RPMI8226 (cell line): ENCODE measurements at regions not wholly inside any gene's neighbourhood (a gene's known extent, or its start where the extent isn't known, plus 50 kb on each side); places are given as distances from the start of the nearest gene placed in this dataset.

Source experiments
- DNase-seq: peaks from one replicate; pipeline ENCODE4 v3.0.0-alpha.2; 2015

DNA sequence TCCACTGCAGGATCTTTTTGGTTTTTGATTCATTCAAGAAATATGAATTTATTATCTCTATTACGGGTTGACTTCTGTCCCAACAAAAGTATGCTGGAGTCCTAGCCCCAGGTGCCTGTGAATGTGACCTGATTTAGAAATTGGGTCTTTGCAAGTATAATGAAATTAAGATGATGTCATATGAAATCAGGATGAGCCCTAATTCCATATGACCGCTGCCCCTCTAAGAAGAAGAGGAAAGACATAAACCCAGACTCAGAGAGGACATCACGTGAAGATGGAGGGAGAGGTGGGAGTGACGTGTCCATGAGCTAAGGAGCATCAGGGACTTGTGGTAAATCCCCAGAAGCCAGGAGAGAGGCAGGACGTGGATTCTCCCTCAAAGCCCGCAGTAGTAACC lies 287.1 kb downstream of the LPIN1 start:
- no peak for DNase-seq

DNA sequence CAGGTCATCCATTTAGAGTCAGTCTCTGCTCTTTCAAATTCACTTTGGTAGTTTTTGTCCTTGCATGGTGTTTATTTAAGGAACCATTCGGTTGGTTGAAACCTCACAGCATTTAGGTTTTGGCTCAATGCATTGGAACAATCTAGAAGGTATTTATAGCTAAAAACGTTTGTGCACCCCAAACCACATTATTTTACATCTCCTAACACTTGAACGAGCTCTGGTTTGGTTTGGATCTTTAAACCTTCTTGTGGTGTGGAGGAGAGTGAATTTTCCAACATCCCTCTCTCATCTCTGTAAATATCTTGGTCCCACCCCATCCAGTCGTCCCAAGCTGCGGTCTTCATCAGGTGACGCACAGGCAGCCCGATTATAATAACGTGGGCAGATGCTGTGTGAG lies 287.9 kb downstream of the LPIN1 start:
- no peak for DNase-seq

DNA sequence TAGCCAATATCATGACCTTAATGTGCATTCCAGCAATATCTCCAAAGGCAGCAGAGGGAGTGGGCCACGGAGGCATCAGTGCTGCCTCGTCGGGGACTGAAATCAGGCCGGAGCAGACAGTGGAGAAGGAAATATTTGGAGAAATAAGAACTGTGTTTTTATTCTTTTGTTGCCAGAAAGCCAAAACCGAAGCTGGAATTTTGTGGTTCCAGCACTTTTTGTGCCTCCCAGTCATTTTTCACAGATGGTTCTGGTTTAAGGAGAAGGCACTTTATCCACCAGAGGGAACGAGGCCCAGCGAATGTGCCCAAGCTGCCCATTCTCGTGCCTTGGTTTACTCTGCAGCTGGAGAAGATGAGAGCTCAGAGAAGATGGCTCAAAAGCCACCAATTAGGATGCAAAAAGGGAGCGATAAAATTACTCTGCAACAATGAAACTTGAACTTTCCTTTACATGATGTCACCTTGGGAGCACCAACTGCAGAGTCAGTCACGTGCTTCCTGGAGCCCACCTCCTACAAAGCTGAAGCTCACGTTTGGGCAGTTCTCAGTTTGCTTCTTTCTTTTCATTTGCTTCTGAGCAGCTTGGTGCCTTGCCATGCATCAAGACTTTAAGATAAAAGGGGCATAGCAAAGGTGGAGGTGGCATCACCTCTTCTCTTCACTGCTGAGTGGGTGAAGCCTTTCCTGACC lies 288.7 kb downstream of the LPIN1 start:
- DNase-seq: no peak

DNA sequence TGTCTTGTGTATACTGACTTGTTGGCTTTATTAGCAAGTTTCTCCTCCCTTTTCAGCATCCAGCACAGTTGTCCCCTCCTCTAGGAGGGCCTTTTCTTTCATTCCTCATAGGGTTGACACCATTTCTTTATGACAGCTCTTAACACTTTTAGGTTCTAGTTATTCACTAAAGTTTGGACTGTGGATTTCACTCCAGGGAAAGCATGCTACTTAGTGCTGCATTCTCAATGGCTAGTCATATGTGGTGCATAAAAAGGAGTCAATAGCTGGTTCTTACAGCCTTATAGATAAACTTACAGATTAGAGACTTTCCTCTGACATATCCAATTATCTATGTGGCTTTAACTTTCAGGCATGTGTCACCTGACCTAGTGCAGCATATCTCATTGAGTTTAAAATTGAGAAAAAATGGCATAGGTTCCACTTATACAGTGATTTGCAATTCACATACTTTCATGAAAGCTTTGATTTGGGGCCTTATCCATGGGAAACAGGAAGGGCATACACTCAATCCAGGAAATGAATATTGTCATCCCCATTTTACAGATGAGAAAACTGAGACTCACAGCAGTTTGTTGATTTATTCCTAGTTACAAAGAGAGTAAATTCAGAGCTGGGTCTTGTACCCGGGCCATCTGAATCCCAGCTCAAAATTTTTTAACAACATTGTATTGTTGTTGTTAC lies 289.7 kb downstream of the LPIN1 start:
- DNase-seq: no peak

DNA sequence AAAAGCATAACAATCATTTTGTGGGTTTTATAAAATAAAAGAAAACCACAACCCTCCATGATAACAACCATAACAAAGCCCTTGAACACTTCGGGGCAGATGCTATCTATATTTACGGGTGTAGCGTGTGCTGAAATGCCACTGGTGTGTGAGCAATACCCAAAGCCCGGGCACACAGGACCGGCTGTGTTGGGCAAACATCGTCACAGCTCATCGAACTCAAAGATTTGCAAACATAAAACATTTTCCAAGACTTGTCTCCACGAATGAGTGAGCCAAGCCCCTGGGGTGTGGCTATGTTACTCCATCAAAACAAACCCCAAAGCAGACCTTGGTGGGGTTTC lies 290.2 kb downstream of the LPIN1 start:
- no peak for DNase-seq

DNA sequence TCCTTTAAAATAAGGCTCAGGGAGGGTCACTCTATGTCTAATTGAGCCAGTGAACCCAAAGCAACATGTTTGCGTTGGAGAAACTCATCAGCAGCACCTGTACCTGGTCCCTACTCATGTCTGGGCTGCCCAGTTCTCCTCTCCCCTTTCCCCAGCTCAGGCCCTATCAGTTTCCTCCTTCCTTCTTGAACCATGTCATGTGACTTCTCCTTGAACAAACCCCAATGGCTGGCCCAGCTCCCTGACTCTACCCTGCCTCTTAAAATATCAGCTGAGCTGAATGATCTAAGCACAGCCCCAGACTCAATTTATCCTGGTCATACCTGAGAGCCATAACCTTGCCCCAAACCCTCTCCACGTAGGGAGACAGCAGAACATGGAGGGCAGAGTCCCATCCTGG lies 290.9 kb downstream of the LPIN1 start:
- no peak for DNase-seq

DNA sequence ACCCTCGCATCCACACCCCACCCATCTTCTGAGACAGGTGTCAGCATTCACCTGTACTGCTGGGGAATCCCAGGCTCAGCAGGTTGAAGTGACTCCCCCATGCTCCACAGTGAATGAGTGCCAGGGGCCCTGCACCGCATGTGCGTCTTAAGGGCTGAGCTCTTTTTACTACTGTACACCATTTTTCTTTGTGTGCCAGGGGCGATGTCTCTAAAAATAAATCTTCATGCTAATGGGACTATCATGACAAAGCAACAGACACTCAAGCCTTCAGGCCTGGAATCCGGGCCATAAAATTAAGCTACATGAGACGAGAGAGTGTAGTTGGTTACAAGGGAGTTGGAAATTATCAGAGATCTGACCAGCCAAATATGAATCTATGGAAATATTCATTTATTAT lies 294.8 kb downstream of the LPIN1 start:
- no peak for DNase-seq

DNA sequence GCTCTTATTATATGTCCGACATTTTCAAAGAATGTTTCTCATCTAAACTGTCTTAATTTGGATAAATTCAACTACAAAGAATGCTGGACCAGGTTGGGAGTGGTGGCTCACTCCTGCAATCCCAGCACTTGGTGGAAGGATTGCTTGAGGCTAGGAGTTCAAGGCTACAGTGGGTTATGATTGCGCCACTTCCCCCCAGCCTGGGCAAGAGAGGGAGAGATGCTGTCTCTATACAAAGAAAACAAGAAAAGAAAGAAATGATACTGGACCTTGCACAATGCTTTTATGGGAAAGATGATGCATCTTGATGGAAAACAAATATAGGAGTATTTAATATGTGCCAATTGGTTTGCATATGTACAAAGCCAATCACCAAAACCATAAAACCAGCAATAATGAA lies 296.7 kb downstream of the LPIN1 start:
- DNase-seq: no peak

DNA sequence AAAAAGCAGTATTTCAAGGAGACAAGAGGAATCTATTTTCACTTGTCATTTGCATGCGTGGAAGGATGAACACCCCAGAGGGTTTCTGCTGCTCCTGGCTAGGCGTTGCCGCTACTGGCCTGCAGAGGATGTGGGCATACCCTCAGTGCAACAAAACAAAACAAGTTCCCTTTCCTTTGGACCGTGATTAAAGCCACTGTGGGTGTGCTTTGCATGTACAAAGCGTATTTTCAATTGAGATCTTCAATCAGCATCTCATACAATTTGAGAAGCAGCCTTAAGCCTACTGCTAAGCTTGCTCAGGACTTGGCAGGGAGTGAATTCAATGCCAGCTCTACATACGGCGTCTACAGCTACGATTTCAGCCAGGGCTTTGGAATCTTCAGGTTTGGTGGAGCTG lies 298.4 kb downstream of the LPIN1 start:
- DNase-seq: no peak

DNA sequence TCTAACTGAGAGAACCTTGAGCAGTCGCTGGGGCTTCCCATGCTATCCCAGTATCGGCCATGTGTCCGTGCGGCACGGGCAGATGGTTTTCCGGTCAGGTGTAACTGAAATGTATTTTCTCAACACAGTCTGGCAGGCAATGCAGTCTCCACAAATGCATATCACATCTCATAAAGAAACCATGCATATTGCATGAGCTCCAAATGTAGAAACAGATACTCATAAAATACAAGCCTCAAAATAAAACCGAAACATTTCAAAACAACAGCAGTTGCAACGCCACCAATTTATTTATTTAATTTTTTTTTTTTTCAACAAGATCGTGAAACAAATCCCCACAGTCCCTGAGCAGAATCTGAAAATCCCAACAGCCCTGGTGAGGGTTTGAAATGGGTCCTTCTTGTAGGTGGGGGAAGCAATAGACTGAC lies 299.4 kb downstream of the LPIN1 start:
- DNase-seq: no peak

DNA sequence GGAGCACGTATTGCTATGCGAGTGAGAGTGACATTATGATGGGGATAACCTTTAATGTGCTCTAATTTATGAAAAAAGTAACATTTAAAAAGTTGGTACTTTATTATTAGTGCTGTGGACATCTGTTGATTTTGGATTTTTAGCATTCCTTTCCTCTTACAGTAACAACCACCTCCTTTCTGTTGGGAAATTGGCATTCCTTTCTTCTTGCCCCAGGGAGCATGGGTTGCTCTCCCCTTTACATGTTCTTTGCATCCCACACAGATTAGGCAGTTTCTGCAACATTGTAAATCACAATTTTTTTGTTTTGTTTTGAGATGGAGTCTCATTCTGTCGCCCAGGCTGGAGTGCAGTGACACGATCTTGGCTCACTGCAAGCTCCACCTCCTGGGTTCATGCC lies 300.2 kb downstream of the LPIN1 start:
- no peak for DNase-seq

DNA sequence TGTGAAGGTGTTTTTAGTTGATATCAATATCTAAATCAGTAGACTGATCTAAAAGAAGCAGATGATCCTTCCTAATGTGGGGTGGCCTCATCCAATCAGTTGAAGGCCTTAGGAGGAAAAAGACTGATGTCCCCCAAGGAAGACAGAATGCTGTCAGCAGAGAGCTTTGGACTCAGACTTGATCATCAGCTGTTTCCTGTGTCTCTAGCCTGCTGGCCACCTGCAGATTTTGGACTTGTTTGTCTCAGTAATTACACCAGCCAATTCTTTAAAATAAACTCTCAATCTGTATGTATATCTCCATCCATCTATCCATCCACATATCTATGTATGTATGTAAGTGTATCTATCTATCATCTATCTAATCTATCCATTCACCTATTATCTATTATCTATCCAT lies 301.3 kb downstream of the LPIN1 start:
- no peak for DNase-seq

DNA sequence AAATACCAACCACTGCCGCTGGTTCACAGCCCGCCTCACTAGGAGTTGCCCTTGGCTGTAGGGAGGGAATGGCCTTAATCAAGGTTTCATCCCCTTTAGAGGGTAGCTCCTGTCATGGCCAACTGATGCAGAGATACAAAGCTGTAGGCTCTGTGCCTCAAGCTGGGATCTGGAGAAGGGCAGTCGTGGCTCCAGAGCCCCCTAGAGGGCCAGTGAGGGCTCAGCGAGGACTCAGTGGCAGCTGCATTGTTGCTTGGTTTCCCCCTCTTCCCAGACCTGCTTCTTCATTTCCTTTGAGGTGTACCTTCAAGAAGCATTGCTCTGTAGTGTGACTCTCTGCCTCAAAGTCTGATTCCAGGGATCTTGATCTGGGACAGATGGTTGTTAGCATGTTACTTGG lies 302.1 kb downstream of the LPIN1 start:
- DNase-seq: no peak

DNA sequence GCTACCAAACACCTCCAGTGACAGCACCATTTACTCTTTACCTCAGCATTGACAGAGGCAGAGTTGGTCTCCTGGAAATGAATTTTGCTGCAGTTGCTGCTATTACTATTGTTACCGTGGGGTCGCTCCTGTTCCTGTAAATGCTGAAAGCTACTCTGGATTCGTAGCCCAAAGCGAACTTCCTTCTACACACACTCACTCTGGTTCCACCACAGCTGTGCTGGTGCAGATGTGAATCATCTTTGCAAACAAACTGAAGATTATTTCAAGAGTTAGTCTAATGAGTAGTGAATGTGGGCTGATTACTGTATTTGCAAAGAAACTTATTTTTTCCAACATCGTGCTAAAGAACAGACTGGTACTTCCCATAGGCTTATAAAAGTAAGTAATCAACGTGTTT lies 304.0 kb downstream of the LPIN1 start:
- DNase-seq: no peak

DNA sequence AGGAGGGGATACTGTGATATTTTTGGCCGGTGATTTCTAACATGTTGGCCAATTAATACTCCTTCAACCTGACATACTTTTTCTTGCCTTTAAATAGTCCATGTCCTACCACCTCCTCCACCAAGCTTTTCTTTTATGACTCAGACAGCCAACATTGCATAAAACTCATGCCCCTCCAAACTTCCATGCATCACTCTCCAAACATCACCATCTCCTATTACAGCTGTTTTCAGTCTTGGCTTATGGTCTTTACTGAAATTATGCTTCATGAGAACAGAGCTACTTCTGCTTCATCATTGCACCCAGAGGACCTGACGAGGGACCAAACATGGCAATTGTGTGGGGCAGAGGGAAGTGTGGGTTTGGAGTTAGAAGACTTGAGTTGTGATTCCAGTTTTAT lies 305.4 kb downstream of the LPIN1 start:
- DNase-seq: no peak

DNA sequence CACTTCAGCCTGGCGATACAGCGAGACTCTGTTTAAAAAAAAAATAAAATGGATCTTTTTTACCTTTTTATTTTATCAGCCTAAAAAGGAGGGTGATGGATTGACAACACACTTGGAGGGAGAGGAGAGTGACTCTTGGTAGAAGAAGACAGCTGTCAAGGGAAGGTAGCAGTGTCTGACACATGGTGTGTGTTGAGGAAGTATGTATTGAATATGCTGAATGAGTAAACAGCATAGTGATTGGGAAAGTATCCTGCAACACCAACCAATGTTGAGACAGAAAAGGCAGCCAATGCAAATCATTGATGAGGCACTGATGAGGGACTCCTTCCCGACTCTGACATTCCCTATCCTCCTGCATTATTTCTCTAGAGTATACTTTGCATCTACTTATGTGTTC lies 306.4 kb downstream of the LPIN1 start:
- no peak for DNase-seq

DNA sequence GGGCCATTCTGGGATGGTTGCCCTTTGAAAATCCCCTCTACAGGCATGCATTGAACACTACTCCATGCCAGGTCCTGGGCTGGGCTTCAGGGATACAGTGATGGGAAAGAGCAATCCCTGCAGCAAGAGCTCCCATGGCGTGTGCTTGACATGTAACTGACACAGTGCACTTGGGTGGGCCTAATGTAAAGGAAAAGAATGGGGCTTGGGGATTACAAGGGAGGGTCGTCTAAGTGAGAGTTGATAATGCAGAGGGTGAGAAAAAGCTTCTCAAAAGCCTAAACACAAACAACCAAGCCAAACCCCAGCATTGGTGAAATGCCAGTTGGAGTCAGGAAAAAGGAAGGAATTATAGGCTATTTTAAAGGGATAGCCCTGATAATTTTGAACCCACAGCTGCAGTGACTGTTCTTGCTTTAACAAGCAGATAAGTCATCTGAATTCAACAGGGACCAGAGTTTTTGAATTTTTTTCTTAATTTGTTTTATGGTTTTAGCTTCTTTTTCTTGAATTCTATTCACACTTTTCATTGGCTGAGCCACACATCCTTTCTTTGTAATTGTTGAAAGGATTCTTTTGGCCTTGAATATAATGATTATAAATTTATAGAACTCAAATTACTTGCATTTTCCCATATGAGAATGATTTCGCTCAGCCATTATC lies 308.7 kb downstream of the LPIN1 start:
- no peak for DNase-seq

DNA sequence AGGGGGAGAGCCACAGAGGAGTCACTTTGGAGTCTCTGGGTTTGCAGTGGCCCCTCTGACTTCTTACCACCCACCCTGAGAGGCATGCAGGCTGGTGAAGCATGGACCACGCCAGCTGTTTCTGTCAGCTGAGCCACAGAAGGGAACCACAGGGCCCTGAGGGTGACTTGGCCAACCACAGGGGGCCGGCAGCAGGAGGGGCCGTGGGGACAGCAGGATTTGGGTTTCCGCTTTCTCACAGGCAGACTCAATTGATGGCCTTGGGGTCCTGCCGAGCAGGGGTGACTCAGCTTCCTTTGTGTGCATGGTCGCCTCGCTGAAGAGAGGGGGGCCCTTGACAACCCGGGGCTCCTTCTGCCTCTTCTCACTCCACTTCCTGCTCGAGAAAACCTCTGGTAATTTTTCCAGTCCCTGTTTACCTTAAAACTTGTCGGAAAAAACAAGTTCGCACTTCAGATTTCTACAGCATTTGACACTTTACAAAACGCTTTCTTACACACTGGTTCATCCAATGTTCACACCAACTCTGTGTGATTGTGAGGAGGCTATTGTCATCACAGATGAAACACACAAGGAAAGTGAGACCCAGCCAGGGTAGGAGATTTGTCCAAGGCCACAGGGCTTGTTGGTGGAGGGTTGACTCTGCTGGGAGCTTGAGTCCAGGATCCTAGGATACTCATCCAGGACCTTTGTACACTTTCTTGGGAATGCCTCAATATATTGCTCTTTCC lies 311.2 kb downstream of the LPIN1 start:
- no peak for DNase-seq

DNA sequence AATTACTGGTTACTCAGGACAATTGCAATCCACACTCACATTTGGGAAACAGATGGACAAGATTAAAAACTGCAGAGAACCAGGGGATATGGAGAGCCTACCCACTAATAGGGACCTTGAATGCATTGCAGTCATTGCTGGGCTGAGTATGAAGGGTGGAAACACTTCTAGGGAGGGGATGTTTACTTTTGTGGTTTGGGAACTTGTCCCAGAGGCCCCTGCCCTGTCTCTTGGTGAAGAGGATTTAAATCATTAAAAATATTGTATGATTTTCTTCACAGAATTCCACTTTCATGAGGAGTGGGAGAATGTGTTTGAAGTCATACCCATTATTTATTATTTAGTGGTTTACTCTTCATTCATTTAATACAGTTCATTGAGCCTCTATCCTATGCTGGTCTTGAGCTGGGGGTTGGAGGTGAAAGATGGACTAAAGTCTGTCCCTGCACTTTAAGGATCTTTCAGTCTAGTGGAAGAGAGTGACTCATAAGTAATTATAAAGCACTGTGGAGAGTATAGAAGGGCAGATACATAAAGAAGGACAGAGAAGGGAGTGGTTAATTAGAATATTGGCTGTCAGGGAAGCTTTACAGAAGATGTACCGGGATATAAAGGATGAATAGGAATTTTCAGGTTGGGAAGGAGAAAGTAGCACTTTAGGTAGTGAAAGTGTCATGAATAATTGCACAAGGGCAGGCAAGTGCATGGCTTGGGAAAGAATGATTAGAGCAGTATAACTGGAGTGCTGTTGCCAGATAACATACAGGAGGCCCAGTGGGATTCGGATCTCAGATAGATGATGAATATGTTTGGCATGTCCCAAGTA lies 313.4 kb downstream of the LPIN1 start:
- no peak for DNase-seq

DNA sequence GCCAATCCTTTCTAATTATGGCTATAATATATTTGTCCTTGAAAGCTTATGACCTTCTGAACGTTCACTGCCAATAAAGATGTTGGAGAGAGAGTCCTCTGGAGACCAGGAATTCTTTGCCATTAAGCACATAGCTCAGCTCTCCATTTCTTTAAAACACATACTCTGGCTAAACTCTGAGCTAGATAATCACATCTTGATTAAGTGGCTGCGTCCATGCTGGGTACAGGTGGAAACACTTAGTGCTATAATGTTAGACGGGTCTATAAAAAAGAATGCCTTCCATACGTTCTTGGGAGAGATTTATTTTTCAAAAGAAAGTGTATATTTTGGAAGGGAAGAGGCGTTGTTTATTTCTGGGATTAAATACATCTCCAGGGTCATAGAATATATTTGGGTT lies 314.5 kb downstream of the LPIN1 start:
- DNase-seq: no peak

DNA sequence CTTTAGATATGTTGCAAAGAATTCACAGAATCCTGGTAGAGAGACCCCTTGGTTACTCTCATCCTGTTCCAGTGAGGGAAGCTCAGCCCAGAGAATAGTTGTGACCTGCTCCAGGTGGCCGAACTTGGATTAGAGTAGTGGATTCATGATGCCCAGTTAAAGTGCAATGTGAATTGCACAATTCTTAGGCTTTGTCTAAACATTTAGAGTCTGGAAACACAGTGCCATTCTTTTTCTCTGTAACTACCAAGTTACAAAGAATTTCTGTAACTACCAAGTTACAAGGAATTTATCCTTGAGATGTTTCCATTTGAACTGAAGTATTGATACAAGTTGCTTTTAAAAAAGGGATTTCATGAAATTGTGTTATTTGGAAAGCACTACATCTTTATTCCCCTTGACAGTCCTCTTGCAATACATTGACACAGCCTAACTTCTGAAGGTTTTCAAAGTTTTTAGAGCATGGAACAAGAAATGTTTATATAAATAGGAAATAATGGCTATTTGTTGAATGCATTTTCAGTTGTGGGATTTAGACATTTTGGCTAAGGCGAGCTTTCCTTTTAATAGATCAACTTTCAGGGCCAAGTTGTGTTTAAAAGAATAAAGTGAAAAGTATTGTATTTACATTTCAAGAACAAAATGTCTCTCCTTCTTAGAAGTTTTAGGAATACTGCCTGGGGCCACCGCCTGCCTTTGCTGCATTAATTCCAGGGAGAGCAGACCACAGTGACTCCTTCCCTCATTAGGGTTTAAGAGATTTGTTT lies 315.0 kb downstream of the LPIN1 start:
- DNase-seq: no peak

DNA sequence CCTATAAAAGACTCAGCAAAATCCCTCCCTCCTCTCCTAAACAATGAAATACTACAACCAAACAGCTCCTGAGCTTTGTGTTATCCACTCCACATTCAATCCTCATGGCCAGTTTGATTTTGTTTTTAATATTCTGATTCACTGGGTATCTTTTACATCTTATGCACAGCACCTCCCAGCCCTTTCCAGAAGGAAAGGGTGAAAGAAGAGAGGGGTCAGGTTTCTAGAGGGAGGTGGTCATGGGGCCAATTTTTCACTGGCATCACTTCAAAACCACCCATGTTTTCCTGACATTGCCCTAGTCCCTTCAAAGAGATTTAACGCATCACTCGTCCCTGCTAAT lies 315.6 kb downstream of the LPIN1 start:
- DNase-seq: no peak
